ENCODE measurements at regions not wholly inside any gene's neighbourhood (a gene's known extent, or its start where the extent isn't known, plus 50 kb on each side); places are given as distances from the start of the nearest gene placed in this dataset.

GRCh38 chr11:69966910-69967483 is 111.1 kb upstream of the ANO1 start:
- Histone ChIP-seq H2AFZ (ENCODE audit: insufficient read depth, low read depth, low read length, poor library complexity, severe bottlenecking) (no peak overlapping the region), H3K4me2 (replicated peaks; ENCODE audit: low read depth, low read length, poor library complexity, severe bottlenecking) (no peak overlapping the region), H3K9me3 (ENCODE audit: control extremely low read depth in 1 of 3, control insufficient read depth in 2 of 3, insufficient read depth in 1 of 3, low read length in 2 of 3) (peaks cover 0 to 11% (median 0%) of the 10 kb centered on the region in 3 donors), H3K9ac (ENCODE audit: low read length) (no peak overlapping the region), H3K4me3 (ENCODE audit: control extremely low read depth in 1 of 5, extremely low read depth in 1 of 5, insufficient read depth in 1 of 5, low read depth in 2 of 5, low read length in 4 of 5) (no peak overlapping the region), H3K36me3 (replicated peaks in 1 of 2; ENCODE audit: control extremely low read depth in 1 of 2, control insufficient read depth in 1 of 2, extremely low read depth in 1 of 2, insufficient read depth in 2 of 2, low read length in 1 of 2) (no peaks in the 10 kb centered on the region), H4K20me1 (ENCODE audit: control insufficient read depth, insufficient read depth, low read length, poor library complexity, severe bottlenecking) (no peaks in the 10 kb centered on the region), H3K27ac (ENCODE audit: low read length in 2 of 2) (no peak overlapping the region), H3K79me2 (ENCODE audit: control insufficient read depth, insufficient read depth, low read length) (no peaks in the 10 kb centered on the region), H3K4me1 (ENCODE audit: control insufficient read depth in 2 of 2, insufficient read depth in 2 of 2, low read length in 2 of 2) (peaks cover 0 to 16% of the 10 kb centered on the region in 2 donors), H3K27me3 (replicated peaks in 1 of 4; ENCODE audit: control extremely low read depth in 1 of 4, control insufficient read depth in 3 of 4, insufficient read depth in 4 of 4, low read length in 3 of 4) (peaks cover 0 to 11% (median 3%) of the 10 kb centered on the region in 4 experiments)
- ChIA-PET CTCF (no interaction called here), POLR2A (no interaction called here)
- no peak overlapping the region for H3K27ac Mint-ChIP-seq
- no peaks in the 10 kb centered on the region for H3K9me3 Mint-ChIP-seq (ENCODE audit: insufficient read depth)
- no peak overlapping the region for H3K4me3 Mint-ChIP-seq
- ATAC-seq (ENCODE audit: low read depth) (no peak), DNase-seq (no peak)
- intact Hi-C loops (cut with micrococcal nuclease), result no loop called here
- H3K4me1 Mint-ChIP-seq, result peaks cover 10% of the 10 kb centered on the region
- H3K27me3 Mint-ChIP-seq, result peaks cover 3% of the 10 kb centered on the region
- WGBS (ENCODE audit: insufficient coverage), result 86% methylated on average over 22 of the region's 25 CpGs
- TF ChIP-seq CTCF (IDR thresholded peaks at IDR 0.05) (no peak), EZH2 (IDR thresholded peaks at IDR 0.05; ENCODE audit: borderline replicate concordance, insufficient read depth, low read depth, low read length, poor library complexity, severe bottlenecking) (no peak)

- POLR2A ChIA-PET, result no interaction called here
These were observed 110.6 kb upstream of the ANO1 start for GRCh38 chr11:69967484-69967883.

More at GRCh38 chr11:69967484-69967883, 110.6 kb upstream of the ANO1 start:
- DNase-seq (no peak), ATAC-seq (ENCODE audit: low read depth) (no peak)
- Mint-ChIP-seq H3K27ac (no peak overlapping the region), H3K4me1 (peaks cover 14% of the 10 kb centered on the region), H3K27me3 (peaks cover 3% of the 10 kb centered on the region), H3K9me3 (ENCODE audit: insufficient read depth) (no peaks in the 10 kb centered on the region), H3K4me3 (no peak overlapping the region)
- H3K27ac ChIP-seq (ENCODE audit: low read length in 2 of 2), result no peak overlapping the region
- CTCF ChIA-PET, result no interaction called here
- H3K79me2 ChIP-seq (ENCODE audit: control insufficient read depth, insufficient read depth, low read length), result no peaks in the 10 kb centered on the region
- intact Hi-C loops (cut with micrococcal nuclease), result no loop called here
- no peak for TF ChIP-seq EZH2 (IDR thresholded peaks at IDR 0.05; ENCODE audit: borderline replicate concordance, insufficient read depth, low read depth, low read length, poor library complexity, severe bottlenecking)
- no peak for TF ChIP-seq CTCF (IDR thresholded peaks at IDR 0.05)
- no peaks in the 10 kb centered on the region for H3K36me3 ChIP-seq (replicated peaks in 1 of 2; ENCODE audit: control extremely low read depth in 1 of 2, control insufficient read depth in 1 of 2, extremely low read depth in 1 of 2, insufficient read depth in 2 of 2, low read length in 1 of 2)
- no peak overlapping the region for H2AFZ ChIP-seq (ENCODE audit: insufficient read depth, low read depth, low read length, poor library complexity, severe bottlenecking)
- no peak overlapping the region for H3K4me3 ChIP-seq (ENCODE audit: control extremely low read depth in 1 of 5, extremely low read depth in 1 of 5, insufficient read depth in 1 of 5, low read depth in 2 of 5, low read length in 4 of 5)
- H3K27me3 ChIP-seq (replicated peaks in 1 of 4; ENCODE audit: control extremely low read depth in 1 of 4, control insufficient read depth in 3 of 4, insufficient read depth in 4 of 4, low read length in 3 of 4), result peaks cover 0 to 11% (median 3%) of the 10 kb centered on the region in 4 experiments
- H4K20me1 ChIP-seq (ENCODE audit: control insufficient read depth, insufficient read depth, low read length, poor library complexity, severe bottlenecking), result no peaks in the 10 kb centered on the region
- H3K4me2 ChIP-seq (replicated peaks; ENCODE audit: low read depth, low read length, poor library complexity, severe bottlenecking), result no peak overlapping the region
- peaks cover 0 to 21% of the 10 kb centered on the region in 2 donors for H3K4me1 ChIP-seq (ENCODE audit: control insufficient read depth in 2 of 2, insufficient read depth in 2 of 2, low read length in 2 of 2)
- H3K9me3 ChIP-seq (ENCODE audit: control extremely low read depth in 1 of 3, control insufficient read depth in 2 of 3, insufficient read depth in 1 of 3, low read length in 2 of 3), result peaks cover 0 to 7% (median 0%) of the 10 kb centered on the region in 3 donors
- WGBS (ENCODE audit: insufficient coverage), result 82% methylated on average over 6 of the region's 6 CpGs
- H3K9ac ChIP-seq (ENCODE audit: low read length), result no peak overlapping the region
